NOMO-1 treated with DMSO at 0.1 percent for 48 hours (cell line): ENCODE measurements at regions not wholly inside any gene's neighbourhood (a gene's known extent, or its start where the extent isn't known, plus 50 kb on each side); places are given as distances from the start of the nearest gene placed in this dataset.

Source experiments
- DNase-seq: peaks from one replicate; lab custom pipeline; 2025; ENCODE audit not compliant: unreplicated experiment; lab: John Stamatoyannopoulos, UW

DNA sequence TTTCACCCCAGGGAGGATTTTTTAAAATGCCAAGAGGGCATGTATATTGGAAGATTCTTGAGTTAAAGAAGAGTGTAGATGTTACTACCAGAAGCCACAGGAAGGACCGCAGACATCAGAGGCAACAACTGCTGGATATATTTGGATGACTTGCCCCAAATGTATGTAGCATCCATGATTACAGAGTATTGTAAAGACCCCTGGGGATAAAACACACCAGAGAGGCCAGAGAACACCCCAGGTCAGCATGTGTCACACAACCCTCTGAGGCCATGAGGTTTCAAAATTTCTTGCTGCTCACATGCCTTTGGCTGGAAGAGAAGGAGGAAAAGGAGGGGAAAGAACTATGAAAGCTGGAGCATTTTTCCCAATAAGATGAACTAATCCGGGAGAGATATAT lies 108.0 kb upstream of the LSM8 start:
- DNase-seq, result no peak

DNA sequence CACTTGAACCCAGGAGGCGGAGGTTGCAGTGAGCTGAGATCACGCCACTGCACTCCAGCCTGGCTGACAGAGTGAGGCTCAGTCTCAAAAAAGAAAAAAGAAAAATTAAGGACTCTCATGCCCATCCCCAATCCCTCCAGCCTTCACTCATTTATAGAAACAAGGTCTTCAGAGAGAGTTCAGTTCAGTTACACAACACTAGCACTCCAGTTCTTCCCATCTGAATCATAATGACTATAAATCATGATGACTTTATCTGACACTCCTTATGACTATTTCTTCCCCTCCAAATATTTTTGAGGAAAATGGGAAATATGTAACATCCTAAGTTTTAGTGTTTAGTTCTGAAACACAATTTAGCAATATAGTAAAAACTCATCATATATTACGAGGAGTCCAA lies 107.4 kb upstream of the LSM8 start:
- DNase-seq, result no peak

DNA sequence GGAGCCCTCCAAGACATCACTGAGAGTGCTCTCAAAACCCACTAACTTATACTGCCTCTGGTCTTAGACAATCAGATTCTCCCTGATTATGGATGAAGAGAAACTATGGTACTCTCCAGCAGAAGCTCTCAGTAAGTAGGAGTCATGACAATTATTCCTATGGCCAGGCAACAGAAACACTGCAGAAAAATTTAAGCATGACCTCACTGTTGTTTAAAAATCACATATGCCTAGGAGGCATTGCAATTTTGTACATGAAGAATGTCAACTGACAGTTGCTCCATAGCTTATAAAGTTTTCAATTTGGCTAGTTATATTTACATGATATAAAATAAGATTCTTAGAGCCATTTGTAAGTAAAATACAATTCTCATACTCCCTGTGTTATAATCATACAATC lies 105.9 kb upstream of the LSM8 start:
- no peak for DNase-seq

DNA sequence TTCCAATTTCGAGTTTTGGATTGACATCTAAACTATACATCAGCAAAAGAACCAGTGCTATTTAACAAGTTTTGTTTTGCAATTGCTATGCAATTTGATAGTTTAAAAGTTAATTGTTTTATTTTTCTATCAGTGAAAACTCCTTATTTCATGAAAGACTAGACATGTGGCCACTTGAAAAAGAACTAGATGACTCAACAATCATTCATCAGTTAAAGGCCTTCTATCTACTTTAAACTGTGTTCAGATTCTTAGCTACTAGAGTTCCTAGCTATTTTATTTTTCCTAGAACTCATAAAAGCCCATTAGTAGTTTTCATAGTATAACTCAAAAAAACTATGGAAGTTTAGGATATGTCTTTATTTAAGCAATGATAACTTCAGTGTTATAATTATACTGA lies 104.6 kb upstream of the LSM8 start:
- no peak for DNase-seq

DNA sequence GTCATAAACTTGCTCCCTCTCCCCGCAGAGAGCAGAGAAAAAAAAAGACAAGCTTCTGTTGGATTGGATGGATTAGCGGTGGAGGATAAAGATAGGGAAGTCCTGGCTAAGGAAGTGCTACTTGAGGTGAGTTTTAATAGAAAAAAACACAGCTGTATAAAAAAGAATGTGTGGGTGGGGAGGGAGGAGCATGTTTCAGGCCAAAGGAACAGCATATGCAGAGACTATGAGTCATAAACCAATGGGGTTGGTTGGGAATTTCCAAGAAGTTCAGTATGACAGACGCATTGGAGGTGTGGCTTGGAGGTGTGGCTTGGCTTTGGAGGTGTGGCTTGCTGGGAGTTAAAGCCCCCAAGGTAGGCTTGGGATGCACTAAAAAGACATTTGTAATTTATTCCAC lies 103.0 kb upstream of the LSM8 start:
- no peak for DNase-seq

DNA sequence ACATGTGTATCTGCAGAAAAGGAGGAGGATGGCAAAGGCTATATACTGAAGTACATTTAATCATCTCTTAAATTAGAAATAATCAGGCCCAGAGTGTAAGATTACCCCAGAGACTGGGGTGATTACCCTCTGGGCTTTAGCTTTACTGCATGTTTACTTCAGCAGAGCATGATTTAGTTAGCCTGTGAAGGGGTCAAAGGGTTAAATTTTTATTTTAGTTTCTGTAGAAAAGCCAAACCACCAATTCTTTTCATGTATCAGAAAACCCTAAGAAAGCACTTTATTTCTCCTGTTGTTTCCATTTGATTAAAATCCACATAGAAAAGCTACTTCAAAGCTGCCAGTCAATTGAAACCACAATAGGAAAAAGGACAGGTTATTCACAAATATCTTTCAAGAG lies 101.5 kb upstream of the LSM8 start:
- no peak for DNase-seq

DNA sequence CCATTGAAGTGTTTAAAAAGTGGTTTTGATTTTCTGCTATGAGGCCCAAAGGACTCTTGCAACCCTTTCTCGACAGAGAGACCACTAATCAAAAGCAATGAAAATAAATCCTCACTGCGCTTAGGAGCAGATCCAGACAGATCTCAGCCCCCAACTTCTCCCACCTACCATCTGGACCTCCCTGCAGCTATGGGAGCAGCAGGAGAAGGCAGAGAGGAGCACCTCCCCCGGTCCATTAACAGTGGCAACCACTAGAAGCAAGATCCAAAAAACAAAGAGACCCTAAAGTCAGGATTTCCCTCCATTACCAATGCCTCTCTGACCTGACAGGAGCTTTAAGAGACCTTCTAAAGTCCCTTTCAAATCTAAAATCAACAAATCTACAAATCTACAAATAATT lies 99.0 kb upstream of the LSM8 start:
- no peak for DNase-seq

DNA sequence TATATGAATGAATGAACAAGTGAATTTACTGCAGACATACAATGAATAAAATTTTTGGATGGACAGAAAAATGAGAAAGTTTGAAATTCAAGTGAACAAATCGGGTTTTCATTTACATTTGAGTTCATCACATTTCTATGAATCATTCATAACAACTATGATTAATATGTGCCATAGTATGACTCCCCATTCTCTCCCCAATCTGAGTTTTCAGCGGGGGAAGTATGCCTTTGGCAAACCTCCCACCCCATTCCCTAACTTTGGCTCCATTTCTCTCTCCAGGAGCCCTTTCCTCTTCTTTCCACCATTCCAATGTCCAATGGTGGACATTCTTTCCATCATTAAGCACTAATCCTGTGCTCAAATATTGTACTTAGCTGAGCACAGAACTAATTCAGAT lies 96.8 kb upstream of the LSM8 start:
- no peak for DNase-seq

DNA sequence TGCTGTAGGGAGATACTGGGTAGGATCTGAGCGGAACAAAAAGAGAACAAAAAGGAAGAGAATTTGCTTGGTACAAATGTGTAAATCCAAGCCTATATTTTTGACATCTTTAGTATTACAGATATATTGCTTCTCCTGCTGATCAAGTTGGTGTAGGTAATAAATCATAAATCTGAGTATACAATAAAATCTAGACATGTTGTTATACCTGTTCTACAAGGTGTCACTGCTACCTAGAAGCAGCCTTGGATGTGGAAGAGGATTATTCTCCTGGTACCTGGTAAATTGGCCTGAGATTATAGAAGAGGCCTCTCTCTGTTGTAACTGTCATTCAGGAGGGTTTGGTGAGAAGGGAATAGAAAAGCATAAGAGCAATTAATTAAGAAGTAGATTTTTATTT lies 89.9 kb upstream of the LSM8 start:
- no peak for DNase-seq

DNA sequence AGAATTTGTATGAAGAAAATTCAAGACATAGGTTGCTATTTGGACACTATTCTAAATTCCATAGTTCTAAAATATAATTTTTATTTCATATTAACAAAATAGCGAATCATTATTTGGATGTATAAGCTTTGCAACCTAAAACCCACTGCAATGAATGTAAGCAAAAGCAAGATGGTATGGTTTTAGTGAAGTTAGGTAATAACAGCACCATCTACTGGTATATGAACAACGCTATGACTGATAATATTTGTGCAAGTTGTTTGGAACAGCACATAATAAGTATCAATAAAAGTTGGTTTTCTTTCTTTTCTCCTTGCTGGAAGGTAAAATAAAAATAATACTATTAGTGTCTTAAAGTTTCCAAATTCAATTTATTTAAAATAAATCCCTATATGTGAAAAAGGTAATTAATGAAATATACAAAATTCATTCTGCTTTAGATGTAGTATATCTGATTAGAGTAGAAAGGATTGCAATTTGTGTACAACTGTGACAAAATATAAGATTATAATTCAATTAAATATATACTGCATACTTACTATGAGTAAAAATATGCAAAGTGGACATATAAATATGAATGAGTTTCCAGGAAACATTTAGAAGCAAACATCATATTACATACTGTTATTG lies 79.0 kb upstream of the LSM8 start:
- peak; percentile 1 for DNase-seq

DNA sequence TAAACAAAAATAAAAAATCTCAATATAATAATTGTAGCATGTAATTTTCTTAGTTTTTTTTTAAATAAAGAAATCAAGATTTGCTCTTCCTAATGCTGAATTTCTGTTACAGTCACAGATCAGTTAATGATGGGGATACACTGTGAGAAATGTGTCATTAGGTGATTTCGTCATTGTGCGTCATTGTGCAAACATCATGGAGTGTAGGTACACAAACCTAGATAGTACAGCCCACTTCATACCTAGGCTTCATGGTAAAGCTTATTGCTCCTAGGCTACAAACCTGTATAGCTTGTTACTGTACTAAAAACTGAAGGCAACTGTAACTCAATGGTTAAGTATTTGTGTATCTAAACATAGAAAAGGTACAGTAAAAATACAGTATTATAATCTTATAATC lies 74.4 kb upstream of the LSM8 start:
- no peak for DNase-seq

DNA sequence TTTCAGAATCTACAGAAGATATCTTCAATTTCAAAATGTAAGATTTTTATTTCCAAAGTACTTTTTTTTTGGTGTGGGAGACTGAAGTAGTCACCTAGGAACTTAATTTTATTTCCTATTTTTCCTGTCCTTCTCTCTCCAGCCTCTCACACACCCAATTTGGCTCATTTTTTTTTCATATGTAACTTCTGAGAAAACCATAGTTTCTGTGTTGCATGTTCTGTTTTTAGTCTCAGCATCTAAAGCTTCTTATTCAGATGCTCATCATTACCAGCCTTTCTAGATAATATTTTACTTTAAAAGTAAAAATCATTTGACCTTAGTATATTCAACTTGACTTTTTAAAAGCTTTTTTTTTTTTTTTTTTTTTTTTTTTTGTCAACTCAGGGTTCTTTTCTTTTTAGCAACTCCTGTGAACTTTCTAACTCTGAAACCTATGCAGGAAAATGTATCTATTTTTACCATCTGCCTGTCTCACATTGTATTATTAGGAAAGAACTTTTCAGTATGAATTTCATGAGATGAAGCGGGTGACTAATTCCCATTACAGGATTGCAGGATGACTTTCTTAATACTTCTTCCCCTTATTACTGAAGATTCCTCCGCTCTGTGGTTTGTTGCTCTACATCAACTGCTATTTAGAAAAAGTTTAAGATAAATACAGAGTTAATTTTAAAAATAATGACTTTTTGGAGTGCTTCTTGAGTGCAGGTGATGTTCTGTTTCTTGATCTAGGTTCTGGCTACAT lies 73.6 kb upstream of the LSM8 start:
- DNase-seq, result no peak

DNA sequence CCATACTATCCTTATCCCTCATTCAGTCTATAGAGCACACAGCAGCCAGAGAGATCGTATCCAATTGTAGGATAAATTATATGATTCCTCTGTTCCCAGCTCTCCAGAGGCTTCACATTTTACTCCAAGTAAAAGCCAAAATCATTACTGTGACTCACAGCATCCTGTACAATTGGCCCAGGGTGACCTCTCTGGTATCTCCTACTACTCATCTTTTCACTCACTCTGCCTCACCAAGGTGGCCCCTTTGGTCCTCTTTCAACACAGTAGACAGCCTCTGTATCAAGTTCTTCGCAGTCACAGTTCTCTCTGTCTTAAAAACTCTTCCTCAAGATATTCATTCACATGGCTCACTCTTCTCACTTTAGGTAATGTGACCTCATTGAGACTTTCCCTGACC lies 72.6 kb upstream of the LSM8 start:
- no peak for DNase-seq

DNA sequence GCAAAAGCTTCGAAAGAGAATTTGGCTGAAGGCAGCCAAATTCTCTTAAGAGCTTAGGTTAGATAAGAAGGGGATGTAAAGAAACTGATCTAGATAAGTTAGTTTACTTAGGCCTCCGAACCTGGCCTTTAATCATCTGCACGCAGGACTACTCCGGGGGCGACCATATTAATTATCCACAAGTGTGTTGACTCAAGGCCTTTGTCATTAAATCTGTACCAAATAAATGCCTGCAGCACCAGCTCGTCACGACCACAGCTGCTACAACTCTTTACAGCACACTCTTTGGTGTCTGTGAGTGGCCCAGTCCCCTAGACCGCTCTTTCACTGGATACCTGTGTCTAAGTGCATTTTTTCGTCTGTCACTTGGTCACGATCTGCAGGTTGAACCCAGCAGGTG lies 69.8 kb upstream of the LSM8 start:
- no peak for DNase-seq

DNA sequence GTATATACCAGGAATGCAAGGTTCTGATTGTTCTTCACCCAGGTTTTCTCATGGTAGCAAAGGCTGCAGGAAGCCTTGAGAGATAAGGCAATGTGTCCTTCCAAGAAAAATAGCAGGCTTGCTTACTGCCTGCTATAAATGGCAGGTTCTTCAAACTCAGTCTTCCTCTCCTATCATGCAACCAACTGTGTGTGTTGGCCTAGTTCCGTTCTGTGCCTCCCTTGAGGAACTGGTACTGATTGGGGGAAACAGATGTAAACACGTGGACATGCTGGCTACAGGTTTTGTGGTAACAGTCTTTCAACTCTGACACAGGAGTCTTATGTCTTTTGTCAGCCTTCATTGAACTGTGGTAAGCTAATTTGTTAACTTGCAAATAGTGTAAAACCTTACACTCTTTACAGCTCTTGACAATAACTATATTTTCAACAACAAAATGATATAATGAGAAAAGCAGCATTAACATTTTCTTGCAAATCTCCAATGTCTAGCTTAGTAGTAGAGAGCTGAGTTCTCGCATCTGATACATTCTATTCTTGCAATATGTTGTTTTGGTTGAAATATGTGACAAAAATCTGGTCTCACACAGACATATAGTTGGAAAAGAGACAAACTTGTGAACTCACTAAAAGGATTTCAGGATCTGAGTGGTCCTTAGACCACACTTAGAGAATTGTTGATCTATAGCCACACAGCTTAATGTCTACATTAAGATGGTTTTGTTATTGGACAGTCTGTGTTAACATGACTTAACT lies 54.7 kb upstream of the LSM8 start:
- peak; percentile 4 for DNase-seq

DNA sequence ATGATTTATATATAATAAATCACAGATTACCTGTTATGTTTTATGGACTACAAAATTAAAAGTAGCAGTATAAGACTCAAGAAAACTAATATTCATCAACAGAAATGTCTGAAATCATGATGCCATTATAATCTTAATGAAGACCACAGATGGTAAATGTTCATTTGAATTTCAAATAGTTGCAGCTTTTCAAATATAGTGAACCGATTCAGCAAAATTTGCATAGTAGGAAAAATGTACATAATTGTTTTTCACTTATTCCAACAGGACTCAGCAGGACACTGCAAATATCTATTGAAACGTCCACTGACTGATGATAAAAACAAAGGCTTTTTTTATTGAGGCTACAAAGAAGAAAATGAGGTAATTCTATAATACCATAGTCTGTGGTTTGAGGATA lies 51.2 kb upstream of the LSM8 start:
- no peak for DNase-seq
